Epithelial cell of esophagus (primary cell): ENCODE measurements at regions not wholly inside any gene's neighbourhood (a gene's known extent, or its start where the extent isn't known, plus 50 kb on each side); places are given as distances from the start of the nearest gene placed in this dataset.
"Not testable (repeated sequence)": the region's sequence is repeated elsewhere in the genome, so short reads cannot be mapped to it uniquely, and the experiment has no call there.

Experiments used
- DNase-seq: peaks from one replicate; pipeline ENCODE4 v3.0.0; 2010; ENCODE audit warnings: low read depth
- H3K4me3 ChIP-seq: 2 replicates; pipeline ENCODE4 v1.5.1; 2011; ENCODE audit warnings: mild to moderate bottlenecking, low read length, control low read depth
- CTCF ChIP-seq: IDR thresholded peaks from 2 replicates; pipeline ENCODE4 v1.5.1; 2011; ENCODE audit warnings: low read depth, mild to moderate bottlenecking, low read length, control low read depth, inconsistent platforms; ENCODE audit not compliant: insufficient read depth; ENCODE audit errors: missing control alignments

- no peak overlapping the region for H3K4me3 ChIP-seq
- no peak for DNase-seq
- no peak for TF ChIP-seq CTCF
These were observed 147.6 kb upstream of the BARHL2 start for GRCh38 chr1:90864681-90865080.

- no peak overlapping the region for H3K4me3 ChIP-seq
- no peak for DNase-seq
- no peak for TF ChIP-seq CTCF
These were observed 145.7 kb upstream of the BARHL2 start for GRCh38 chr1:90862782-90863181.

GRCh38 chr1:90861421-90861820 is 144.3 kb upstream of the BARHL2 start:
- not testable (repeated sequence) for DNase-seq, H3K4me3 ChIP-seq

GRCh38 chr1:90856463-90857007 is 139.4 kb upstream of the BARHL2 start:
- no peak overlapping the region for H3K4me3 ChIP-seq
- TF ChIP-seq CTCF = no peak

GRCh38 chr1:90854397-90854924 is 137.4 kb upstream of the BARHL2 start:
- DNase-seq = no peak
- no peak for TF ChIP-seq CTCF
- no peak overlapping the region for H3K4me3 ChIP-seq

More at GRCh38 chr1:90856463-90857007, 139.4 kb upstream of the BARHL2 start:
- DNase-seq = no peak

- no peak for TF ChIP-seq CTCF
- H3K4me3 ChIP-seq = peak overlapping the region; percentile 36
These were observed 134.6 kb upstream of the BARHL2 start for GRCh38 chr1:90851711-90852050.

GRCh38 chr1:90850898-90851710 is 134.0 kb upstream of the BARHL2 start:
- DNase-seq = peak; percentile 73
- peak overlapping the region; percentile 53 for H3K4me3 ChIP-seq
- TF ChIP-seq CTCF = peak; percentile 34

More at GRCh38 chr1:90851711-90852050, 134.6 kb upstream of the BARHL2 start:
- no peak for DNase-seq
